HG03460 (cell line): ENCODE measurements at regions not wholly inside any gene's neighbourhood (a gene's known extent, or its start where the extent isn't known, plus 50 kb on each side); places are given as distances from the start of the nearest gene placed in this dataset.

Experiments used
- ATAC-seq: cut with Tn5 transposase; IDR thresholded peaks from one replicate; pipeline ENCODE4 v1.9.1; 2021; ENCODE audit not compliant: unreplicated experiment

- ATAC-seq, result no peak
Observed at GRCh38 chr5:116363780-116364179, 210.8 kb downstream of the SEMA6A start.

GRCh38 chr5:116361979-116362577, 212.5 kb downstream of the SEMA6A start:
- ATAC-seq, result no peak

GRCh38 chr5:116361171-116361967, 213.3 kb downstream of the SEMA6A start:
- ATAC-seq, result no peak

GRCh38 chr5:116360008-116360853, 214.4 kb downstream of the SEMA6A start:
- ATAC-seq, result no peak

GRCh38 chr5:116359592-116359991, 215.0 kb downstream of the SEMA6A start:
- ATAC-seq, result no peak

- peak; percentile 99 for ATAC-seq
Observed at GRCh38 chr5:116358911-116359418, 215.7 kb downstream of the SEMA6A start.

GRCh38 chr5:116358015-116358523, 216.6 kb downstream of the SEMA6A start:
- ATAC-seq, result no peak

GRCh38 chr5:116355819-116356601, 218.6 kb downstream of the SEMA6A start:
- ATAC-seq, result no peak

GRCh38 chr5:116354699-116355098, 219.9 kb downstream of the SEMA6A start:
- ATAC-seq, result no peak

GRCh38 chr5:116347657-116348056, 227.0 kb downstream of the SEMA6A start:
- ATAC-seq, result no peak

GRCh38 chr5:116343961-116344360, 230.7 kb downstream of the SEMA6A start:
- ATAC-seq, result no peak
